HG03039 (cell line): ENCODE measurements at regions not wholly inside any gene's neighbourhood (a gene's known extent, or its start where the extent isn't known, plus 50 kb on each side); places are given as distances from the start of the nearest gene placed in this dataset.
"Not testable (repeated sequence)": the region's sequence is repeated elsewhere in the genome, so short reads cannot be mapped to it uniquely, and the experiment has no call there.

Source experiments
- ATAC-seq: cut with Tn5 transposase; IDR thresholded peaks from one replicate; pipeline ENCODE4 v1.9.1; 2021; ENCODE audit warnings: mild to moderate bottlenecking, moderate library complexity; ENCODE audit not compliant: unreplicated experiment

- ATAC-seq, result no peak
Measured at GRCh38 chr4:27119239-27119638, 258.6 kb downstream of the STIM2 start.

- ATAC-seq, result no peak
Measured at GRCh38 chr4:27121830-27122229, 261.2 kb downstream of the STIM2 start.

- ATAC-seq, result no peak
Measured at GRCh38 chr4:27123123-27123768, 262.6 kb downstream of the STIM2 start.

DNA sequence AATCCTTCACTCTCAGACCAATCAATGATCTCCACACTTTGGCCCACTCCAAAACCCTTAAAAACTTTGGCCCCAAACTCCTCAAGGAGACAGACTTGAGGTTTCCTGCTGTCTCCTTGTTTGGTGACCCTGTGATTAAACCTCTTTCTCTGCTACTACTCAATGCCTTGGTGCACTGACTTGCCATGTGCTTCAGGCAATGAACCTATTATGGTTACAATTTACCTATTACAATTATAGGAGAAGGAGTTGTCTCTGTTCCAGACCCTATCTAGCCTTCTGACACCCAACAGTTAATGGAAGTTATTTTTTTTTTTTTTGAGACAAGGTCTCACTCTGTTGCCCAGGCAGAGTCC, 263.1 kb downstream of the STIM2 start:
- no peak for ATAC-seq

DNA sequence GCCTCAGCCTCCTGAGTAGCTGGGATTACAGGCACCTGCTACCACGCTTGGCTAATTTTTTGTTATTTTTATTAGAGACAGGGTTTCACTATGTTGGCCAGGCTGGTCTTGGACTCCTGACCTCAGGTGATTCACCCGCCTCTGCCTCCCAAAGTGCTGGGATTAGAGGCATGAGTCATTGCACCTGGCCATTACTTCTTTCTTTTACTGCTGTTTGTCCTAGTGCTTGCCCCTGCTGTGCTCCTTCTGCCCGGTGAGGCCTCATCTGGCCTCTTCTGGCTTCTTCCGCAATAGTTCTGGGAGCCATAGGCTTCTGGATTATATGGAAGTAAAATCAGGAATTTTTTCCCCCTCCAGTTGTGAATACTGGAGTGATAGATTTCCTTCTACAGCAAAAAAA, 266.3 kb downstream of the STIM2 start:
- not testable (repeated sequence) for ATAC-seq

- no peak for ATAC-seq
Measured at GRCh38 chr4:27128443-27128842, 267.8 kb downstream of the STIM2 start.

- no peak for ATAC-seq
Measured at GRCh38 chr4:27129871-27130366, 269.3 kb downstream of the STIM2 start.

- no peak for ATAC-seq
Measured at GRCh38 chr4:27132497-27132896, 271.9 kb downstream of the STIM2 start.

- no peak for ATAC-seq
Measured at GRCh38 chr4:27140486-27140885, 279.8 kb downstream of the STIM2 start.

- no peak for ATAC-seq
Measured at GRCh38 chr4:27141530-27141929, 280.9 kb downstream of the STIM2 start.

- ATAC-seq, result no peak
Measured at GRCh38 chr4:27142841-27143240, 282.2 kb downstream of the STIM2 start.

- no peak for ATAC-seq
Measured at GRCh38 chr4:27145597-27145996, 285.0 kb downstream of the STIM2 start.

GRCh38 chr4:27148211-27148895, 287.7 kb downstream of the STIM2 start:
- ATAC-seq, result no peak

DNA sequence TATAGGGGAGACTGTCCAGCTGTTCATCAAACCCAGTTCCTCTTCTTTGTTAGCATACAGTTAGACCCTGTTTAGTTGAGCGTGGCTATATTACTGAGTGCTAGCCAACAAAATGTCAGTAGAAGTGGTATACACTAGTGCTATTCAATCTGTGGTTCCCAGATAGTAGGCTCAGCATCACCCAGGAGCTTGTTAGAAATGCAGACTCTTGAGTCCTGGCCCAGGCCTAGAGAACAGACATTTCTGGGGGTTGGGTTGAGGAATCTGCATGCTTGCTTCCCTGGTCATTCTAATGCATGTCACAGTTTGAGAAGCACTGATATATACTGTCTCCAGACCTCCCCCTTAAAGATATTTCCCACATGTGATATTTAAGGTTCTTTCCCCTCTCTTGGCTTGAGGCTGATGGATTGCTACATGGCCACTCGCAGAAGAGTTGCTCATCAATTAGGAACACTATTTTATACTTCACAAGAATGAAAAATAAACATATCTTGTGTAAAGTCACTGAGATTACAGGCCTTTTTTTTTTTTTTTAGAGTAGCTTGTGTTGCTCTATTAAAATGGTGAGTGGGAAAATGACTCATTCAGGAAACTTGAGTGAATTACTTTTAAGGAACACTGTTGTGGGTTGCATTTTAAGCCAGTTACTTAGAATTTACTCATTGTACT, 289.0 kb downstream of the STIM2 start:
- ATAC-seq, result no peak

- ATAC-seq, result no peak
Measured at GRCh38 chr4:27152703-27153102, 292.1 kb downstream of the STIM2 start.

GRCh38 chr4:27154706-27155105, 294.1 kb downstream of the STIM2 start:
- ATAC-seq, result no peak

- ATAC-seq, result no peak
Measured at GRCh38 chr4:27161191-27161590, 300.6 kb downstream of the STIM2 start.

DNA sequence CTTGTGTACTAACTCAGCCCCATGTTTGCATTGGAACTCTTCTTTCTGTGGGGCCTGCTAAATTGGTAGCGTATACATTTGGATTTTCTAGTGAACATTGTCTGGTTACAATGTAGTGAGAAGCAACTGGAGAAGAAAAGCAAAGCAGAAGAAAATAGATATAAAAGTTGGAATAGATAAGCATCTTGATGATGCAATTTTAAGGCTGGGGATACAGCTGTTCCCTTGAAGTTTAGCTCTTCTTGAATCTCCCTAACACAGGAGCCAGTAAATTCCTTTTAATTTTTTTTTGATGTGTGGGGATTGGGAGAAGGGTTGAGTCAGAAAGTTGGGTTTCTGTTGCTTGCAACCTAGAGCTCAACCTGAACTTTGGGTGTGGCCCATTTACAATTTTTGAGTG, 308.1 kb downstream of the STIM2 start:
- no peak for ATAC-seq

DNA sequence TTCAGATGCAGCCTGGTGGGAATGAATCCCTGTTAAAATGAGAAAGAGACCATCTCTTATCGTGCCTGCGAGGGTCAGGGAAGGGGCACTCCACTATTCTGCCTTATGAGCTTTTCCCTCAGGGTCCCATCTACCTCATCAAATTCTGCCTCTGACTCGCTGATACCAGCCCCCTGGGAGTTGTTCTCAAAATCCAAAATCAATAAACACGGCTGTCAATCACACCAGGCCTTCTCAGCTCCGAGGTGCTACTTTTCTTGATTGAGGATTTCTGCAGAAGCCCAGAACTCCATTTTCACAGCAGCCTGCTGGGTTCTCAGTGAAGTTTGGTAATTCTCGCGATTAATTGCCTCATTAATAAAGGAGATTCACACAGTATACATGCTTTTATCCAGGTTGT, 312.6 kb downstream of the STIM2 start:
- ATAC-seq, result no peak

DNA sequence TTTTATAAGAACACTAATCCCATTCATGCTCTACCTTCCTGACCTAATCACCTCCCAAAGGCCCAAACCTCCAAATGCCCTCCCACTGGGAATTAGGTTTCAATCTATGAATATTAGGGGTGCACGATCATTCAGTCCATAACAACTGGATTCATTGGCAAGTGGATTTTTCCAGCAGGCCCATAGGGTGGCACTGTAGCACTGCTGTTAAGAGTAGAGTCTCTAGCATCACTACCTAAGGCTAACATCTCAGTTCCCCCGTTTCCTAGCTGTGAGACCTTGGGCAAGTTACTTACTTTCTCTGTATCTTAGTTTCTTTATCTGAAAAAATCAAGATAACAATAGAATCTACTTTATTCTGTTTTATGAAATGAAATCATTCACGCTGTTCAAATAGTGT, 315.8 kb downstream of the STIM2 start:
- no peak for ATAC-seq

GRCh38 chr4:27176881-27177280, 316.2 kb downstream of the STIM2 start:
- ATAC-seq, result no peak

GRCh38 chr4:27178061-27178460, 317.4 kb downstream of the STIM2 start:
- ATAC-seq, result no peak
